Mammary epithelial cell (primary cell): ENCODE measurements at regions not wholly inside any gene's neighbourhood (a gene's known extent, or its start where the extent isn't known, plus 50 kb on each side); places are given as distances from the start of the nearest gene placed in this dataset.

ENCODE experiments used
- CTCF ChIP-seq, 2 donors: IDR thresholded peaks in 1 of 2; conservative IDR thresholded peaks in 1 of 2; 2 replicates each; pipeline ENCODE4 v1.5.1; 2011 to 2012; ENCODE audit warnings: inconsistent platforms in 2 of 2, low read length in 2 of 2, mild to moderate bottlenecking in 2 of 2, control low read depth in 1 of 2, low read depth in 1 of 2; ENCODE audit not compliant: insufficient read depth in 1 of 2; ENCODE audit errors: extremely low read depth in 1 of 2
- EZH2 ChIP-seq: IDR thresholded peaks from 2 replicates; pipeline ENCODE4 v1.6.1; 2012; ENCODE audit warnings: low read length, inconsistent platforms, borderline replicate concordance

- TF ChIP-seq CTCF (conservative IDR thresholded peaks at IDR 0.05 in 1 of 2, IDR thresholded peaks at IDR 0.05 in 1 of 2; ENCODE audit: extremely low read depth in 1 of 2, insufficient read depth in 1 of 2, low read depth in 1 of 2, low read length in 2 of 2) (no peak), EZH2 (no peak)
Measured at GRCh38 chr13:108575430-108575829, 54.0 kb upstream of the MYO16 start.
